ENCODE measurements at regions not wholly inside any gene's neighbourhood (a gene's known extent, or its start where the extent isn't known, plus 50 kb on each side); places are given as distances from the start of the nearest gene placed in this dataset.

GRCh38 chr4:104868533-104868932 lies 278.1 kb upstream of the TET2 start:
- Histone ChIP-seq H3K27ac (ENCODE audit: low read length in 2 of 2) (no peak overlapping the region), H3K36me3 (replicated peaks in 1 of 2; ENCODE audit: control extremely low read depth in 1 of 2, control insufficient read depth in 1 of 2, extremely low read depth in 1 of 2, insufficient read depth in 2 of 2, low read length in 1 of 2) (no peaks in the 10 kb centered on the region), H3K79me2 (ENCODE audit: control insufficient read depth, insufficient read depth, low read length) (no peaks in the 10 kb centered on the region), H3K9ac (ENCODE audit: low read length) (no peak overlapping the region), H3K9me3 (ENCODE audit: control extremely low read depth in 1 of 3, control insufficient read depth in 2 of 3, insufficient read depth in 1 of 3, low read length in 2 of 3) (no peaks in the 10 kb centered on the region), H3K4me2 (replicated peaks; ENCODE audit: low read depth, low read length, poor library complexity, severe bottlenecking) (no peak overlapping the region), H3K27me3 (replicated peaks in 1 of 4; ENCODE audit: control extremely low read depth in 1 of 4, control insufficient read depth in 3 of 4, insufficient read depth in 4 of 4, low read length in 3 of 4) (no peaks in the 10 kb centered on the region), H2AFZ (ENCODE audit: insufficient read depth, low read depth, low read length, poor library complexity, severe bottlenecking) (no peak overlapping the region), H3K4me3 (ENCODE audit: control extremely low read depth in 1 of 5, extremely low read depth in 1 of 5, insufficient read depth in 1 of 5, low read depth in 2 of 5, low read length in 4 of 5) (no peak overlapping the region), H3K4me1 (ENCODE audit: control insufficient read depth in 2 of 2, insufficient read depth in 2 of 2, low read length in 2 of 2) (peaks cover 0 to 3% of the 10 kb centered on the region in 2 donors), H4K20me1 (ENCODE audit: control insufficient read depth, insufficient read depth, low read length, poor library complexity, severe bottlenecking) (no peaks in the 10 kb centered on the region)
- ATAC-seq (ENCODE audit: low read depth) = no peak
- ChIA-PET CTCF (no interaction called here), POLR2A (no interaction called here)
- Mint-ChIP-seq H3K4me3 (no peak overlapping the region), H3K27me3 (peaks cover 4% of the 10 kb centered on the region), H3K27ac (no peak overlapping the region), H3K4me1 (peaks cover 6% of the 10 kb centered on the region), H3K9me3 (ENCODE audit: insufficient read depth) (no peaks in the 10 kb centered on the region)
- DNase-seq = no peak
- no peak for TF ChIP-seq CTCF (IDR thresholded peaks at IDR 0.05)
- no peak for TF ChIP-seq EZH2 (IDR thresholded peaks at IDR 0.05; ENCODE audit: borderline replicate concordance, insufficient read depth, low read depth, low read length, poor library complexity, severe bottlenecking)
- intact Hi-C loops (cut with micrococcal nuclease) = no loop called here

GRCh38 chr4:104868958-104869357 lies 277.7 kb upstream of the TET2 start:
- peaks cover 6% of the 10 kb centered on the region for H3K4me1 Mint-ChIP-seq
- TF ChIP-seq CTCF (IDR thresholded peaks at IDR 0.05) (no peak), EZH2 (IDR thresholded peaks at IDR 0.05; ENCODE audit: borderline replicate concordance, insufficient read depth, low read depth, low read length, poor library complexity, severe bottlenecking) (no peak)
- Histone ChIP-seq H3K27ac (ENCODE audit: low read length in 2 of 2) (no peak overlapping the region), H3K4me2 (replicated peaks; ENCODE audit: low read depth, low read length, poor library complexity, severe bottlenecking) (no peak overlapping the region), H3K79me2 (ENCODE audit: control insufficient read depth, insufficient read depth, low read length) (no peaks in the 10 kb centered on the region), H3K4me1 (ENCODE audit: control insufficient read depth in 2 of 2, insufficient read depth in 2 of 2, low read length in 2 of 2) (peaks cover 0 to 3% of the 10 kb centered on the region in 2 donors), H3K4me3 (ENCODE audit: control extremely low read depth in 1 of 5, extremely low read depth in 1 of 5, insufficient read depth in 1 of 5, low read depth in 2 of 5, low read length in 4 of 5) (no peak overlapping the region), H2AFZ (ENCODE audit: insufficient read depth, low read depth, low read length, poor library complexity, severe bottlenecking) (no peak overlapping the region), H3K9me3 (ENCODE audit: control extremely low read depth in 1 of 3, control insufficient read depth in 2 of 3, insufficient read depth in 1 of 3, low read length in 2 of 3) (no peaks in the 10 kb centered on the region), H3K27me3 (replicated peaks in 1 of 4; ENCODE audit: control extremely low read depth in 1 of 4, control insufficient read depth in 3 of 4, insufficient read depth in 4 of 4, low read length in 3 of 4) (no peaks in the 10 kb centered on the region), H4K20me1 (ENCODE audit: control insufficient read depth, insufficient read depth, low read length, poor library complexity, severe bottlenecking) (no peaks in the 10 kb centered on the region), H3K9ac (ENCODE audit: low read length) (no peak overlapping the region), H3K36me3 (replicated peaks in 1 of 2; ENCODE audit: control extremely low read depth in 1 of 2, control insufficient read depth in 1 of 2, extremely low read depth in 1 of 2, insufficient read depth in 2 of 2, low read length in 1 of 2) (no peaks in the 10 kb centered on the region)
- no peak overlapping the region for H3K27ac Mint-ChIP-seq
- ChIA-PET CTCF (interaction anchor here (3.7 kb wide), 1 partner anchor 8 kb away, joined by 19 read pairs; no protein-coding TSS in a partner anchor), POLR2A (no interaction called here)
- no peak for DNase-seq
- WGBS (ENCODE audit: insufficient coverage) = no CpG with 5 or more reads among the region's 2 CpGs
- H3K4me3 Mint-ChIP-seq = no peak overlapping the region
- intact Hi-C loops (cut with micrococcal nuclease) = no loop called here
- no peaks in the 10 kb centered on the region for H3K9me3 Mint-ChIP-seq (ENCODE audit: insufficient read depth)
- peaks cover 4% of the 10 kb centered on the region for H3K27me3 Mint-ChIP-seq
- no peak for ATAC-seq (ENCODE audit: low read depth)
